Breast epithelium (tissue), 3 donors: ENCODE measurements at regions not wholly inside any gene's neighbourhood (a gene's known extent, or its start where the extent isn't known, plus 50 kb on each side); places are given as distances from the start of the nearest gene placed in this dataset.

ENCODE experiments used
- POLR2A ChIP-seq: fragments of 450-650 bp; IDR thresholded peaks from one replicate; pipeline ENCODE4 v1.6.1; 2016; ENCODE audit warnings: antibody characterized with exemption, mild to moderate bottlenecking, moderate library complexity
- TF ChIP-seq, protein P1 (sequence below), 3 donors: fragments of 450-650 bp; IDR thresholded peaks; one replicate each; pipeline ENCODE4 v1.5.1; 2016 to 2017; ENCODE audit warnings: antibody characterized with exemption in 3 of 3, mild to moderate bottlenecking in 3 of 3, moderate library complexity in 3 of 3

- TF ChIP-seq, protein P1, sequence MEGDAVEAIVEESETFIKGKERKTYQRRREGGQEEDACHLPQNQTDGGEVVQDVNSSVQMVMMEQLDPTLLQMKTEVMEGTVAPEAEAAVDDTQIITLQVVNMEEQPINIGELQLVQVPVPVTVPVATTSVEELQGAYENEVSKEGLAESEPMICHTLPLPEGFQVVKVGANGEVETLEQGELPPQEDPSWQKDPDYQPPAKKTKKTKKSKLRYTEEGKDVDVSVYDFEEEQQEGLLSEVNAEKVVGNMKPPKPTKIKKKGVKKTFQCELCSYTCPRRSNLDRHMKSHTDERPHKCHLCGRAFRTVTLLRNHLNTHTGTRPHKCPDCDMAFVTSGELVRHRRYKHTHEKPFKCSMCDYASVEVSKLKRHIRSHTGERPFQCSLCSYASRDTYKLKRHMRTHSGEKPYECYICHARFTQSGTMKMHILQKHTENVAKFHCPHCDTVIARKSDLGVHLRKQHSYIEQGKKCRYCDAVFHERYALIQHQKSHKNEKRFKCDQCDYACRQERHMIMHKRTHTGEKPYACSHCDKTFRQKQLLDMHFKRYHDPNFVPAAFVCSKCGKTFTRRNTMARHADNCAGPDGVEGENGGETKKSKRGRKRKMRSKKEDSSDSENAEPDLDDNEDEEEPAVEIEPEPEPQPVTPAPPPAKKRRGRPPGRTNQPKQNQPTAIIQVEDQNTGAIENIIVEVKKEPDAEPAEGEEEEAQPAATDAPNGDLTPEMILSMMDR (IDR thresholded peaks at IDR 0.05): no peak
- no peak for TF ChIP-seq POLR2A
These were observed 2277.4 kb upstream of the C9orf72 start for GRCh38 chr9:29850664-29851063.
